HUES64 (cell line): ENCODE measurements at regions not wholly inside any gene's neighbourhood (a gene's known extent, or its start where the extent isn't known, plus 50 kb on each side); places are given as distances from the start of the nearest gene placed in this dataset.

Experiments used
- H3K27ac ChIP-seq: 2 replicates; pipeline ENCODE4 v1.7.0; 2013; ENCODE audit warnings: low read depth, low read length, inconsistent platforms
- H3K27me3 ChIP-seq: 2 replicates; pipeline ENCODE4 v1.6.1; 2013; ENCODE audit warnings: mild to moderate bottlenecking, low read length; ENCODE audit not compliant: insufficient read depth
- H3K36me3 ChIP-seq: 2 replicates; pipeline ENCODE4 v1.6.1; 2013; ENCODE audit warnings: mild to moderate bottlenecking, low read length; ENCODE audit not compliant: insufficient read depth
- H3K4me1 ChIP-seq: 2 replicates; pipeline ENCODE4 v1.6.1; 2013; ENCODE audit warnings: mild to moderate bottlenecking, low read length, moderate library complexity; ENCODE audit not compliant: insufficient read depth
- H3K4me3 ChIP-seq: 2 replicates; pipeline ENCODE4 v1.5.1; 2013; ENCODE audit warnings: mild to moderate bottlenecking, low read length, moderate library complexity
- H3K9ac ChIP-seq: 2 replicates; pipeline ENCODE4 v1.6.1; 2013; ENCODE audit warnings: mild to moderate bottlenecking, low read depth, low read length
- H3K9me3 ChIP-seq: 2 replicates; pipeline ENCODE4 v1.6.1; 2013; ENCODE audit warnings: low read depth, low read length; ENCODE audit not compliant: insufficient read depth
- WGBS: fragments of 150-250, 120-280 bp; methylation state at CpG from one replicate; pipeline ENCODE4 v1.1.7; 2013; ENCODE audit warnings: missing lambda C conversion rate; 5-methylcytosine and 5-hydroxymethylcytosine counted together

- no peaks in the 10 kb centered on the region for H3K4me1 ChIP-seq
- H3K4me3 ChIP-seq = no peak overlapping the region
- no peaks in the 10 kb centered on the region for H3K36me3 ChIP-seq
- H3K27me3 ChIP-seq = no peaks in the 10 kb centered on the region
- H3K27ac ChIP-seq = no peak overlapping the region
- 82% methylated on average over 1 of the region's 2 CpGs for WGBS
- peaks cover 9% of the 10 kb centered on the region; the same call in 1 of the 2 replicates for H3K9me3 ChIP-seq
- no peak overlapping the region for H3K9ac ChIP-seq
Measured at GRCh38 chr18:10361660-10362059, 92.8 kb upstream of the APCDD1 start.

DNA sequence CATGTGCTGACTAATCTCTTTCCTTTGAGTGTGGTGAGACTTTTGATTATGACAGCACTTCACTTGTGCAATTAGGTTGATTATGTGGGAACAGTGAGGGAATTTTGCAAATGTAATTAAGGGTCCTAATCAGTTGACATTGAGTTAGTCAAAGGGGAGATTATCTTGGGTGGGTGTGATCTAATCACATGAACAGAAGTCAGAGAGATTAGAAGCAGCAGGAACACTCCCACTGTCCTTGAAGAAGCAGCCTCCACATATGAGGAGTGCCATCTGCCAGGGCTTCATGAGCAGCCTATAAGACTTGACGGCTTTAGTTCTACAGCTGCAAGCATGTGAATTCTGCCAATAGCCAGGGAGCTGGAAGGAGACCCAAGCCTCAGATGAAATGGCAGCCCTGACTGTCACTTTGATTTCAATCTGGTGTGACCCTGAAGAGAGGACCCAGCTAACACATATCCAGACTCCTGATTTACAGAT, 89.4 kb upstream of the APCDD1 start:
- no peak overlapping the region for H3K9ac ChIP-seq
- H3K4me3 ChIP-seq = no peak overlapping the region
- no peaks in the 10 kb centered on the region for H3K36me3 ChIP-seq
- H3K27me3 ChIP-seq = no peaks in the 10 kb centered on the region; the same call in 1 of the 2 replicates
- H3K4me1 ChIP-seq = no peaks in the 10 kb centered on the region
- WGBS = 92% methylated on average over 1 of the region's 1 CpG
- peaks cover 5% of the 10 kb centered on the region; the same call in 1 of the 2 replicates for H3K9me3 ChIP-seq
- no peak overlapping the region for H3K27ac ChIP-seq

- Histone ChIP-seq H3K36me3 (no peaks in the 10 kb centered on the region), H3K4me3 (no peak overlapping the region), H3K4me1 (no peaks in the 10 kb centered on the region), H3K27me3 (no peaks in the 10 kb centered on the region; the same call in 1 of the 2 replicates), H3K9me3 (peaks cover 5% of the 10 kb centered on the region; the same call in 1 of the 2 replicates), H3K27ac (no peak overlapping the region), H3K9ac (no peak overlapping the region)
- 98% methylated on average over 5 of the region's 5 CpGs for WGBS
Measured at GRCh38 chr18:10365901-10366300, 88.5 kb upstream of the APCDD1 start.

- no peaks in the 10 kb centered on the region; the same call in 1 of the 2 replicates for H3K27me3 ChIP-seq
- H3K9me3 ChIP-seq = peaks cover 5% of the 10 kb centered on the region; the same call in 1 of the 2 replicates
- WGBS = 95% methylated on average over 3 of the region's 3 CpGs
Measured at GRCh38 chr18:10367836-10368235, 86.6 kb upstream of the APCDD1 start.

DNA sequence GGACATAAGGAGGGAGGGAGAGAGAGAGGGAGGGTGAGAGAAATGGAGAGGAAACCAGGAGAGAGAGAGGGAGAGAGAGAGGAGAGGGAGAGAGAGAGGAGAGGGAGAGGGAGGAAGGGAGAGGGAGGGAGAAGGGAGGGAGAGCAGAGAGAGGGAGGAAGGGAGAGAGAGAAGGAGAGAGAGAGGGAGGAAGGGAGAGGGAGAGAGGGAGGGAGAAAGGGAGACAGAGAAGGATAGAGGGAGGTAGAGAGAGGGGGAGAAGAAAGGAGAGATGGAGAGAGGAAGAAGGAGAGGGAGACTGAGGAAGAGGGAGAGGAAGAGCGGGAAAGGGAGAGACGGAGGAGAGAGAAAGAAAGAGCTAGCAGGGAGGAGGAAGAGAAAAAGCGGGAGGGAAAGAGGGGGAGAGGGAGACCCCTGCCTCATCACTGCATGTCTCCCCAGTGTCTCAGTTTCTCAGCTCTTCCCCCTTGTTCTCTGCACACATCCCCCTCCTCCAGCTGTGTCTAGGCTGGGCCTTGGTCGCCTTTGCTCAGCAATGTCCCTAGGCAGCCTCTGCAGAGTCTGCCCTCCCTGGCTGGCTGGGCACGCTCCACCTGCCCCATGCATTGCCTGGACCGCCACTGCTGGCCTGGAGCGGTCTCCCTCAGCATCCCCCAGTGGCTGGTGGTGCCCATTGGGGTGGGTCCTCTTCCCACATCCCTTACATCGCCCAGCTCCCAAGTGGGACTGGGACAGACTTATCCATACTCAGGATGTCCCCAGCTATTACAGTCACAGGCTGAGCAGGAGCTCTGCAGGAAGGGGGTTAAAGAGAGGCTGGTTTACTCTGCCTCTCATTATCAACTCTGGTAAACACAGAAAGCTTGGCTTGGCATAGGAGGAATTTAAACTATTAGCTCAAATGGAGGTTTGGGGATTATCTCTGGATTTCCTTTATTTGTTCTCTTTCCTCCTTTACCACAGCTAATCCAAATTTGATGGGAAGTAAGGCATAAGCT, 85.7 kb upstream of the APCDD1 start:
- Histone ChIP-seq H3K27ac (no peak overlapping the region), H3K36me3 (no peaks in the 10 kb centered on the region), H3K9me3 (peaks cover 5% of the 10 kb centered on the region; the same call in 1 of the 2 replicates), H3K27me3 (no peaks in the 10 kb centered on the region; the same call in 1 of the 2 replicates), H3K9ac (no peak overlapping the region), H3K4me3 (no peak overlapping the region), H3K4me1 (0 out of 2 replicates have a peak, but pooled peaks cover 2% of the 10 kb centered on the region)
- WGBS = 78% methylated on average over 8 of the region's 8 CpGs

More at GRCh38 chr18:10367836-10368235, 86.6 kb upstream of the APCDD1 start:
- Histone ChIP-seq H3K4me1 (0 out of 2 replicates have a peak, but pooled peaks cover 2% of the 10 kb centered on the region), H3K27ac (no peak overlapping the region), H3K9ac (no peak overlapping the region), H3K36me3 (no peaks in the 10 kb centered on the region), H3K4me3 (no peak overlapping the region)

DNA sequence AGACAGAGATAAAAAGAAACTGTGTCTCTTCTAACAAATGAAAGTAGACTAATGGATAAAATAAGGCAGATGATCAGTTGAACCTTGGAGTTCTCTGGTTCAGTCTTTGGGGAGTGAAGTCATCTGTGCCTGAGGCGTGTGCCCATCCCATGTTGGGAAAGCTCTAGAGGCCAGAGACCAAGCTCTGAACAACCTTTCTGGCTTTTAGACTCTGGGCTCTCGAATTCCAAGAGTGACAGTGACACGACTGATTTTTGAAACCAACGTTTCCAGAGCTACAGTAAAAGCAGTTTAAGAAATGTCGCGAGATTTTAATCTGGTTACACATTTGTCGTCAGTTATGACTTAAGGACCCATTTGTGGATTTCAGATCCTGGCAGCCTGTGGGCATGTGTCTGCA, 83.7 kb upstream of the APCDD1 start:
- Histone ChIP-seq H3K9ac (no peak overlapping the region), H3K36me3 (no peaks in the 10 kb centered on the region), H3K27ac (no peak overlapping the region), H3K4me1 (peaks cover 10% of the 10 kb centered on the region; the same call in 1 of the 2 replicates), H3K4me3 (no peak overlapping the region), H3K27me3 (no peaks in the 10 kb centered on the region; the same call in 1 of the 2 replicates), H3K9me3 (no peaks in the 10 kb centered on the region)
- WGBS = 81% methylated on average over 7 of the region's 7 CpGs

- H3K4me3 ChIP-seq = no peak overlapping the region
- H3K9ac ChIP-seq = no peak overlapping the region
- H3K4me1 ChIP-seq = peaks cover 10% of the 10 kb centered on the region; the same call in 1 of the 2 replicates
- no peaks in the 10 kb centered on the region; the same call in 1 of the 2 replicates for H3K27me3 ChIP-seq
- WGBS = 83% methylated on average over 3 of the region's 3 CpGs
- no peaks in the 10 kb centered on the region for H3K9me3 ChIP-seq
- no peaks in the 10 kb centered on the region for H3K36me3 ChIP-seq
- H3K27ac ChIP-seq = no peak overlapping the region
Measured at GRCh38 chr18:10371165-10371564, 83.3 kb upstream of the APCDD1 start.

GRCh38 chr18:10374195-10374594, 80.2 kb upstream of the APCDD1 start:
- H3K27me3 ChIP-seq = no peaks in the 10 kb centered on the region
- no peak overlapping the region for H3K4me3 ChIP-seq
- no peaks in the 10 kb centered on the region for H3K36me3 ChIP-seq
- H3K9ac ChIP-seq = no peak overlapping the region
- H3K4me1 ChIP-seq = peaks cover 17% of the 10 kb centered on the region
- H3K27ac ChIP-seq = no peak overlapping the region
- no peaks in the 10 kb centered on the region for H3K9me3 ChIP-seq
- WGBS = 83% methylated on average over 10 of the region's 10 CpGs

DNA sequence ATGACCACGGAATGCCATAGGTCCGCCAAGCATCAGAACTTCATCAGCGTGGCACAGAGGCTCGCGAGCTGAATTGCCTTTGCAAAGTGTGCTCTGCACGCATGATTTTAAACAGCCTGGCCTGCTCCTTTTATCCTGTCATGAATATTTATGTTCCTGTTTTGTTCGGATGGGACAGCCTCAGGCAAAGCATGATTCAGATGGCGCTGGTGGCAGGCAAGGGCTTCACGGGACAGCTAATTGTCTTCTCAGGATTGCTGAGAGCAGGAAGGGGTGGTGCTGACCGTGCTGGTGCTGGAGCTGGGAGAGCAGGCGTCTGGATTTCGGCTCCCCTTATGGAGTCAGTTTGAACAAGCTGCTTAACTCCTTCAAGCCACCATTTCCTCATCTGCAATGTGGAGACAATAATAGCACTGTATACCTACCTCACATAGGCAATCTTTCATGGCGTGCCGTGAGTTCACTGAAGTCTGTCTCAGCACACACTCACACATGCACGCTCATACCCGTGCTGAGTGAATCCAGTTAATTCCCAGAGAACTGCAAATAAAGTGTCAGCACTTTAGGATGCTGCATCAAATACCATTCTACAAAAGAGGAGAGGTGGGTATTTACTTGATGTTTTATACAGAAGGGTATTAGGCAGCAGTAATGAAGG, 79.7 kb upstream of the APCDD1 start:
- Histone ChIP-seq H3K4me3 (no peak overlapping the region), H3K9ac (no peak overlapping the region), H3K36me3 (no peaks in the 10 kb centered on the region), H3K27me3 (no peaks in the 10 kb centered on the region), H3K27ac (no peak overlapping the region), H3K4me1 (peaks cover 23% of the 10 kb centered on the region), H3K9me3 (no peaks in the 10 kb centered on the region)
- 64% methylated on average over 16 of the region's 16 CpGs for WGBS

DNA sequence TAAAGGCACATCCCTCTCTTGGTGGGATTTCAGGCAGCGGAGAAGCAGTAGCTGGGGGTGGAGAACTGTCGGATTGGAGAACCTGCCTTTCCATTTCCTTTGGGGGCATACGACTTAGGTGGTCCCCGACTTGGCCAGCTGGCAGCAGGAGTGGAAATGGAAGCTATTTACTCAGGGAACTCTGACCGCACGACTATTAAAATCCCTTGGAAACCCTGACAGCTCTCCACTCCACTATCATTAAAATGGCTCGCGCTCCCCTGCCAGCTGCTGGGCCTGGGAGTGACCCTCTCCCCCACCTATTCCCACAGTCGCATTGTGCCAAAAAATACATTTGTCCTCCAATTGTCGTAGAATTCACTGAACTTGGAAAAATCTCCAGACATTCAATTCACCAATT, 77.7 kb upstream of the APCDD1 start:
- WGBS = 92% methylated on average over 10 of the region's 10 CpGs
- no peak overlapping the region for H3K27ac ChIP-seq

DNA sequence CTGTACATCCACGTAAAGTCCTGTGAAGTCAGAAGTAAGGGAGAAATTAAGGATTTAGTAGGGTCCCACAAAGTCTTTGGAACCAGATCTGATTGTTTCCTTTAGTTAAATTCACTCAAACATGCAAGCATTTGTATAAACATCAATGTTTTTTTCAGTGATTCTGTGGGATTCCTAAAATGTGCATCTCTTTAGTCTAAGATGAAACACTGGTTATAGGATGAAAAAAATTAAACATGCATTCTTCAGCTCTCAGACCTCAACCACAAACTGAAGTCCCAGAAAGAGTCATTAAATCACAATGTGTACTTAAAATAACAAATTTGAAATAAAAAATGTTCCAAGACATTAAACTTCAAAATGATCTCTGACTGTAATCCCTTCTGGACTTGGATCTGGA, 76.5 kb upstream of the APCDD1 start:
- no peaks in the 10 kb centered on the region for H3K9me3 ChIP-seq
- H3K9ac ChIP-seq = no peak overlapping the region
- H3K4me3 ChIP-seq = no peak overlapping the region
- peaks cover 22% of the 10 kb centered on the region for H3K4me1 ChIP-seq
- no peaks in the 10 kb centered on the region for H3K27me3 ChIP-seq
- no peaks in the 10 kb centered on the region for H3K36me3 ChIP-seq
- no peak overlapping the region for H3K27ac ChIP-seq
- WGBS = 100% methylated on average over 1 of the region's 1 CpG

More for the DNA sequence above, 77.7 kb upstream of the APCDD1 start:
- H3K36me3 ChIP-seq = no peaks in the 10 kb centered on the region
- no peak overlapping the region for H3K4me3 ChIP-seq
- H3K9me3 ChIP-seq = no peaks in the 10 kb centered on the region
- no peaks in the 10 kb centered on the region for H3K27me3 ChIP-seq
- peaks cover 22% of the 10 kb centered on the region for H3K4me1 ChIP-seq
- H3K9ac ChIP-seq = no peak overlapping the region
